HG03064 (cell line): ENCODE measurements at regions not wholly inside any gene's neighbourhood (a gene's known extent, or its start where the extent isn't known, plus 50 kb on each side); places are given as distances from the start of the nearest gene placed in this dataset.

Source experiments
- ATAC-seq: cut with Tn5 transposase; IDR thresholded peaks from one replicate; pipeline ENCODE4 v1.9.1; 2021; ENCODE audit warnings: low read depth; ENCODE audit not compliant: unreplicated experiment

DNA sequence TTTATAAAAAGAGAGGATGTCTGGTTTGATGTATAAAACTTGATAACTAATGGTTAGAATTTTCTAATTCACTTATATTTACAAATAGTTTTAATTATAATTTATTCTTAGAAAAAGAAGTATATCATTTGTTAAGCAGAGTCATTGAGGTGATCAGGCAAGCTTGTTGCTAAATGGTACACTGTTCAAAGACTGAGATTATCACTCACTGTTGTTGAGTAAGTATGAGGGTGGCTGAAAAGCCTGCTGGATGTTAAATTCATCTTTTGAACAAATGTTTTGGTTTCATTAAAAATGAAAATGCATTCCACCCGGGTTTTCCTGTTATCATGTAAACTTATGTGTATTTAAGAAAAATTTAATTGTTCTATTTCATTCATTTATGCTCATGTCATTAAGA lies 451.8 kb downstream of the ADAMTS20 start:
- no peak for ATAC-seq

- no peak for ATAC-seq
Observed at GRCh38 chr12:43099691-43100163, 452.3 kb downstream of the ADAMTS20 start.

GRCh38 chr12:43098766-43099550 lies 453.0 kb downstream of the ADAMTS20 start:
- no peak for ATAC-seq

GRCh38 chr12:43098071-43098470 lies 453.9 kb downstream of the ADAMTS20 start:
- no peak for ATAC-seq

DNA sequence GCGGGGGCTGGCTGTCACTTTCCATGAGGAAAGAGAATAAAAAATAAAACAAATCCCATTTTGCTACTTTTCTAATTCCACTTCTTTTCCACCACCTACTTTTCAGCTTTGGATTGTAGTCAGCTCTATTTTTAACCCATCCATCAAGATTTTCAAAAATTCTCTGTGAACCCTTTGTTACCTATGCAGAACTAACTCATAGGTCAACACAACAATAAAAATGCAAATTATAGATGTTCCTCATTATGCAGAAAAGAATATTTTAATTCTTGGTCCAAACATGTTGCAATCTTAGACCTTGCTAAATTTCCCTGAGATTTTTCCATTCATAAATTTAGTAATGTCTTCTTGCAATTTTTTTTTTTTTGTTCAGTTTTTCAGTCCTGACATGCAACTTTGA lies 454.5 kb downstream of the ADAMTS20 start:
- no peak for ATAC-seq

DNA sequence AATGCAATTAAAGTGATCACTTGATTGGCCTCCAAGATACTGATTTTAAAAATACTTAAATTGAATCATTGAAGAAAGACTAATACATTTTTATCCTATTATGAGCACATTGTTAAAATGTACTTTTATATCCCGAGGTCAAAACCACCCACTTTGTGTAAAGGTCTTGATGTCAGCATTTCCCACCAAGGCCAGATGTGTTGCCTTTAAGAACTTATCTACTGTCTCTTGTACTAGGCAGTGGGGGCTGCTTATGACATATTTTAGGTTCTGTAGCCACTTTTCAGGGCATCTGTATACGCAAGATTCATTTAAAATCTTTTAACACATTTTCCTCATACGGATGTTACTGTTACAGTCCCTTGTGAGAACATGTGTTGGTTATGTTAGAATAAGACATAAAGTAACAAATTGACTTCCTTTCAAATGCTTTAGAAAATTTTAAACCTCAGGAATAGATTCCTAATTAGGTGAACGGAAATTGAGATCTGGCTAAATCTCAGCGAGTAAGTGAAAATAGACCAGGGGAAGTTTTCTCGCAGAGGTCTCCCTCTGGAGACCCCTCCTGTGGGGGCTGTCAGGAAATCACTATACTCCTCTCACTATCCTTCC lies 456.2 kb downstream of the ADAMTS20 start:
- ATAC-seq: no peak

- no peak for ATAC-seq
Observed at GRCh38 chr12:43094886-43095575, 457.0 kb downstream of the ADAMTS20 start.

GRCh38 chr12:43090981-43091380 lies 461.0 kb downstream of the ADAMTS20 start:
- ATAC-seq: no peak

GRCh38 chr12:43087195-43088091 lies 464.6 kb downstream of the ADAMTS20 start:
- no peak for ATAC-seq

DNA sequence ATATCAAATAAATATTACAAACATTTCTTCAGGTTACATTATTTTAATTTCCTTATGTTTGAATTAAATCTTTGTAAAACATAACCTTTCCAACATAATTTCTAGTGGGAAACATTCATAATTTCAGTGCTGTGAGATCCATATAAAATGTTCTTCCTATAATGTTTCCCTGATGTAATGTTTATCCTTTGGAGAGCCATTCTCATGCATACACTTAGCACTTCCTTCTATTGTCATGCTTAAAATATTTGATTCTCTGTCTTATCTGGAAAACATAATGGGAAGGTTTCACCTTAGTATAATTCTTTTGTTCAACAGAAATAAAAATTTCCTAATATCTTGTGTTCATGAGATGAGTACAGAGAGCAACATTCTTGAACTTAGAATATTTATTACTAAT lies 472.5 kb downstream of the ADAMTS20 start:
- ATAC-seq: no peak

DNA sequence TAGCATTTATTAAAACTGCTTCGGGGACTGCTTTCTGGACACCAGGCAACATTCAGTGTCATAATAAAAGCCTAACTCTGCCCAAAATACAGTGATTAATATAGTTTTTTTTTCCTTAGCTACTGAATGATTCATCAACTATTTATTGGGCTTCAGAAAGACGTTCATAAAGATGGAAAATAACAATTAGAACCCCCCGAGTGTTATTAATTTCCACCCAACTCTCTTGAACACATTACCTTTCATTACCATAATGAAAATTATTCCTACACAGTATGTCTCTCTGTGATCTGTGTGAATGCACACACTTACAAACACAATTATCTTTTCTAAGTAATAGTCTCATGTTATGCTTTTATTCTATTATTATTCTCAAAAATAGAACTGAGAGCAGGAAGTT lies 473.0 kb downstream of the ADAMTS20 start:
- ATAC-seq: no peak

DNA sequence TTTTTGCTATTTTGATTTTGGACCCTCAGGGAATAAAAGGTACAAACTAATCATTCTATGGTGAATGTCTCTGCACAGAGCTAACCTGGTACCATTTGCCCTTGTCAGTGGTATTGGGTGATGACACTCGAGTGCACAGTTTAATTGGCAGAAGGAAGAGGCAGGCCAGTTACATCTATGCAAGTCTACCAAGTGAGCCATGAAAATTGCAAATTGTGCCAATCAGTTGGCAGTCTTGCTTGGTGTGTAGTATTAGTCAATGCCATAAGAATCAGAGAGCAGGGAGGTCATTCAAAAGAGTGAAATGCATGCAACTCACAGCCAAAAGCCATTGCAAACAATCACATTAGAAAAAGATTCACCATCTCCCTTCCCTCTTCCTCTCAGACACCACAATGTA lies 479.6 kb downstream of the ADAMTS20 start:
- no peak for ATAC-seq

DNA sequence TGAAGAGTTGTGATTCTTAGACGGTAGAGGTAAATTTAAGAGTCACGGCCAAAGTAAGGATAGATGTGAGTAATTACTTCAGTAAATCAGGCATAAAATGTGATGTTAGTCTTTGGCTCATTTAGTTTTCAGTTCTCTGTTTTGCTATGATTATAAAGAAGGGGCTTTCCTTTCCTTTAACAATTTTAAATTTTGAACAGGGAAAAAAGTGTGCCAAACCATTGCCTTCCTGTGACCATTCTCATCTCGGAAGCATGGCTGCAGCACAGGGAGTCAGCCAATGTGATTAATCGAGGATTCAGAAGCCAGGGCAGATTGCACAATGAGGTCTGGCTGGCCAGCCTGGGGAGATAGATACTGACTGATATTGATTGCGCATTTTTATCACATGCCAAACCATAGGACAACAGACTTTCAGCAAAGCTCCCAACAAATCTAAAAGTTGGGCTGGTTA lies 480.2 kb upstream of the PRICKLE1 start:
- no peak for ATAC-seq

DNA sequence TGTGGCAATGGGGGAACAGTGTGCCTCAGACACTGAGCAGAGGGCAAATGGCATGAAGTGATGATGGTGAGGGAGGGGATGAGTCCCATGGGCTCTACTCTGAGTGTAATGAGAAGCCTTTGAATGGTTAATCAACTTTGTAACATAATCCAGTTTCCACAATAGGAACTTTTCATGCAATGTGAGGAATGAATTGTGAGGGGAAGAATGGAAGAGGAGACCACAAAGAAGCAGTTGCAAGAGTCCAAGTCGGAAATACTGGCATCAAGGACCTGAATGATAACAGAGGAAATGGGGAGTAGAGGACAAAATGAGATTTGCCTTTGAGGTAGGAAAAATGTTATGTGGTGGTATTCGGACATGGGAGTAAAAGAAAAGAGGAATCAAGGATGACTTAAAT lies 476.9 kb upstream of the PRICKLE1 start:
- no peak for ATAC-seq

GRCh38 chr12:43063650-43064049 lies 474.1 kb upstream of the PRICKLE1 start:
- ATAC-seq: no peak

- ATAC-seq: no peak
Observed at GRCh38 chr12:43062201-43062895, 472.8 kb upstream of the PRICKLE1 start.

DNA sequence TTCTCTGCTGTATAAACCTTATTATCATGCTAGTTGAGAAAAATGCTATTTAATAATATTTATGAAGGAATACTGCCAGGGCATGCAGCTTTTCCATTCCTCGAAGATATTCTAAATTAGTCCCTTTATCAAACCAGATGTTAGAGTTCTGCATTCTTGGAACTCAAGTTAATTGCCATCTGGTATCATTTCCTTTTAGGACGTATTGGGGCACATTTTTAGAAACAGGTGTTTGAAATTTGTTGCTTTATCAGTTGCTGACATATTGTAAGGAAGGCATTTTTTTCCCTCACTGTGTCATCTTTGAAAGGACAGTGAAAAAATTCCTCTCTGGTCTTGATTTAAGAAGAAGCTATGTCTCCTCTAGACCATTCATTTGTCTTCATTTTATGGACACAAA lies 471.2 kb upstream of the PRICKLE1 start:
- ATAC-seq: no peak

- ATAC-seq: no peak
Observed at GRCh38 chr12:43058616-43059015, 469.1 kb upstream of the PRICKLE1 start.

DNA sequence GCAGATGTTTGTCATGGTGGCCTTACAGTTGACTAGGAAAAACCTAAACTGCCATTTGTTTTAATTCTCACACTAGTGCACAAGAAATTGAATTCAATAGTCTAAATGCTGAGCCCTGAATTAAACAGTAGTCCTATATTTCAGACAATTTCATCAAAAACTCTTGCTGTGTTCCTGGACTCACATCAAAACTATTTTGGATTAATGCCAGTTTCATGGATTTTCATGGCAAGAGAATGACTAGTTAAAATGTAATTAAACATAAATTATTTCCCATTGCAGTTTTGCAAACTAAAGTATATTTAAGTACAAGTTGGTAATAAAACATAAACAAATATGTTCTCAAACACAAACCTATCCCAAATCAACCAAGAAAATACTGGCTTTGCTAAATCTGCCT lies 468.0 kb upstream of the PRICKLE1 start:
- ATAC-seq: no peak

DNA sequence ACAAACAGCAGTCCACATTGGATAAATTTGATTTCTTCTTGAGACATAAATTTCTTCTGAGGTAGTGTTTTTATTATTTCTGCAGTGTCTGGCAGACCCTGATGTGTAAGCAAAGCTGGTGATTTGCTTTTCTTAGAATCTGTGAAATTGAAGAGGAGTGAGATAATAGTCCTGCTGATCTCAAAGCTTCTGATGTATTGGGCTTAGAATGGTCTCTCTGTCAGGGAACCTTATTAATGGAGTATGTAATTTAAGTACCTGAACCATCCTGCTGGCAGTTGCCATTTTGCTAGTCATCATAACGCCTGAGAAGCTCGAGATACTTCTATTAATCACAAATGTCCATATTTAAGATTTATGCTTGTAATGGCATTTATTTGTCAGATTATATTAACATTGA lies 464.5 kb upstream of the PRICKLE1 start:
- ATAC-seq: no peak
